Stomach (tissue), 8 donors: ENCODE measurements at regions not wholly inside any gene's neighbourhood (a gene's known extent, or its start where the extent isn't known, plus 50 kb on each side); places are given as distances from the start of the nearest gene placed in this dataset.

Experiments used
- DNase-seq, 2 donors: peaks; one replicate each; pipeline versions ENCODE4 v3.0.0 to v3.0.0-alpha.2; 2013 to 2019
- H3K27ac ChIP-seq, 5 donors: fragments of 200-600 bp in 4 of 5; sonication (generic) in 4 of 5; one replicate each; pipeline ENCODE4 v1.5.1; 2013 to 2019; ENCODE audit warnings: mild to moderate bottlenecking in 1 of 5, moderate library complexity in 1 of 5
- H3K27me3 ChIP-seq, 3 donors: fragments of 200-600 bp; sonication (generic); one replicate each; pipeline ENCODE4 v1.5.1; 2017 to 2019; ENCODE audit warnings: mixed run types in 1 of 3
- H3K36me3 ChIP-seq, 4 donors: fragments of 200-600 bp; sonication (generic); 1 replicate in 3 of 4; 2 replicates in 1 of 4; pipeline ENCODE4 v1.5.1; 2016 to 2019
- H3K4me1 ChIP-seq, 4 donors: fragments of 200-600 bp; sonication (generic); one replicate each; pipeline ENCODE4 v1.5.1; 2016 to 2019
- H3K4me3 ChIP-seq, 4 donors: fragments of 200-600 bp; sonication (generic) in 3 of 4; one replicate each; pipeline ENCODE4 v1.5.1; 2016 to 2019; ENCODE audit warnings: mild to moderate bottlenecking in 1 of 4
- H3K9me3 ChIP-seq, 4 donors: fragments of 200-600 bp; sonication (generic); one replicate each; pipeline ENCODE4 v1.5.1; 2016 to 2019
- EP300 ChIP-seq: sonication (generic); formaldehyde crosslinking; IDR thresholded peaks from one replicate; pipeline ENCODE4 v1.6.1; 2017; ENCODE audit warnings: antibody characterized with exemption
- POLR2A ChIP-seq, 4 donors: fragments of 450-650 bp; IDR thresholded peaks; one replicate each; pipeline ENCODE4 v1.6.1; 2016; ENCODE audit warnings: antibody characterized with exemption in 4 of 4, control low read depth in 2 of 4, mild to moderate bottlenecking in 1 of 4, moderate library complexity in 1 of 4
- POLR2AphosphoS5 ChIP-seq, 3 donors: sonication (generic); formaldehyde crosslinking; IDR thresholded peaks; one replicate each; pipeline ENCODE4 v1.6.1; 2016; ENCODE audit warnings: antibody characterized with exemption in 3 of 3
- WGBS, 5 donors: extraction: QIAGEN DNeasy Blood & Tissue Kit in 3 of 5; methylation state at CpG; one replicate each; pipeline versions ENCODE4 v1.1.5 to v1.1.7; 2013 to 2018; 5-methylcytosine and 5-hydroxymethylcytosine counted together
- intact Hi-C: fragments of 100-400 bp; cut with DNase I; formaldehyde crosslinking; loops from one replicate; pipeline ENCODE4 v1.15.1; 2023; ENCODE audit warnings: low total_unique reads
- TF ChIP-seq, protein P1 (sequence below), 7 experiments: fragments of 450-650 bp in 4 of 7; fragments of 200-600 bp in 3 of 7; sonication (generic) in 3 of 7; IDR thresholded peaks; one replicate each; pipeline ENCODE4 v1.5.1; 2016 to 2019; ENCODE audit warnings: antibody characterized with exemption in 7 of 7, control low read depth in 2 of 7, mild to moderate bottlenecking in 1 of 7
- donor health status: healthy with polysubstance abuse.
- donor health status: Bipolar disorder and iron deficiency.
- donor health status: healthy.

DNA sequence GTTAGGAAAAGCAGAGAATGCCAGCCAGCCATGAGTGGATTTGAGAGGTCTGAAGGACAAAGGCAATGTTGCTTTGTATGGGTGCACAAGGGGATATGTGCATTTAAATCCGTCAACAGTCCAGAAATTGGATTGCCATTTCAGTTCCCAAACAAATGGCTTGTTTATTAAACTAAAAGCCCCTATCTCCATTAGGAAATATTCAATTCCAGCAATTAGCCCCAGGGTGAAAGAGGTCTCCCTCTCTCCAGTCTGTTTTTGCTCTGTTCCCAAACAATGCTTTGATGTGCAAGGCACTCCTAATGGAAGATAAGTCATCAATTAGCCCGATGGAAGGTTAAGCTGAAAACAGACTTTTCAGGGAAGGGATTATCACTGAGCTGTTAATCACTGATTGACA is 101.3 kb downstream of the C9orf152 start:
- Histone ChIP-seq H3K9me3 (no peaks in the 10 kb centered on the region), H3K4me3 (no peak overlapping the region), H3K27me3 (no peaks in the 10 kb centered on the region), H3K36me3 (no peaks in the 10 kb centered on the region), H3K4me1 (peaks cover 8 to 27% (median 21%) of the 10 kb centered on the region in 4 donors), H3K27ac (no peak overlapping the region)
- WGBS, 5 donors, result 56 to 75% (median 71%) methylated on average over 2 of the region's 2 CpGs
- intact Hi-C loops, result no loop called here
- TF ChIP-seq POLR2A (IDR thresholded peaks at IDR 0.05) (no peak), EP300 (no peak), POLR2AphosphoS5 (IDR thresholded peaks at IDR 0.05) (no peak)
- TF ChIP-seq, protein P1, sequence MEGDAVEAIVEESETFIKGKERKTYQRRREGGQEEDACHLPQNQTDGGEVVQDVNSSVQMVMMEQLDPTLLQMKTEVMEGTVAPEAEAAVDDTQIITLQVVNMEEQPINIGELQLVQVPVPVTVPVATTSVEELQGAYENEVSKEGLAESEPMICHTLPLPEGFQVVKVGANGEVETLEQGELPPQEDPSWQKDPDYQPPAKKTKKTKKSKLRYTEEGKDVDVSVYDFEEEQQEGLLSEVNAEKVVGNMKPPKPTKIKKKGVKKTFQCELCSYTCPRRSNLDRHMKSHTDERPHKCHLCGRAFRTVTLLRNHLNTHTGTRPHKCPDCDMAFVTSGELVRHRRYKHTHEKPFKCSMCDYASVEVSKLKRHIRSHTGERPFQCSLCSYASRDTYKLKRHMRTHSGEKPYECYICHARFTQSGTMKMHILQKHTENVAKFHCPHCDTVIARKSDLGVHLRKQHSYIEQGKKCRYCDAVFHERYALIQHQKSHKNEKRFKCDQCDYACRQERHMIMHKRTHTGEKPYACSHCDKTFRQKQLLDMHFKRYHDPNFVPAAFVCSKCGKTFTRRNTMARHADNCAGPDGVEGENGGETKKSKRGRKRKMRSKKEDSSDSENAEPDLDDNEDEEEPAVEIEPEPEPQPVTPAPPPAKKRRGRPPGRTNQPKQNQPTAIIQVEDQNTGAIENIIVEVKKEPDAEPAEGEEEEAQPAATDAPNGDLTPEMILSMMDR (IDR thresholded peaks at IDR 0.05), result no peak
- no peak for DNase-seq

DNA sequence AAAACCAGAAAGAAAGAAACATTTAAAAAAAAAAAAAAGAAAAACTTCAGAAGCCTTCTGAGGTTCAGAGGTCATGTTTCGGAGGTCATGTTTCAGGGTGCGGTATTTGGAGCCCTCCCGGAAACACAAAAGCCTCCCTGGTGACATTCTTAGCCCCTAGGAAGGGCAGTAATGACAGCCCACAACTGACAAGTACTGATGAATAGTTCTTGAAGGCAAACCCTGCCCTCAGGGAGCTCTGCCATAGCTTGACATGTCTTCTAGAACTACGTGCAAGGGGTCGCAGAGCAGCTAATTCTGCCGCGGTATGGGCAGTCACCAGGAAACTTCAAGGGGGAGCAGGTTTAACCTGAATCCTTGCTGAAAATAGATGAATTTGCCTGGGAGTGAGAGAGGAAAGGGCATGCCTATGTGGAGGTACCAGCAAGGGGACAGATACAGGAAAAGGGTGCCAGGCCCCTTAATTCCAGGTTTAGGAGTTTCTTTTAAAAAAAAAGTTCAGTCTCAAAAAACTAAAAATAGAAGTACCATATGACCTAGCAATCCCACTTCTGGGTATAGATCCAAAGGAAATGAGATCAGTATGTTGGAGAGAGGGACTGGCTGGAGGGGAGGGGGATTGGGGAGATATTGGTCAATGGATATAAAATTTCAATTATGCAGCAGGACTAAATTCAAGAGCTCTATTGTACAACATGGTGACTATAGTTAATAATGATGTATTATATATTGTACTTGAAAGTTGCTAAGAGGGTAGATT is 98.4 kb downstream of the C9orf152 start:
- 69 to 79% (median 75%) methylated on average over 7 of the region's 7 CpGs for WGBS, 5 donors
- H3K9me3 ChIP-seq, result no peaks in the 10 kb centered on the region
- intact Hi-C loops, result no loop called here
- H3K27ac ChIP-seq, result peak overlapping the region in 1 of 5 donors; percentile 20
- peaks cover under 1 to 15% (median 13%) of the 10 kb centered on the region in 4 donors for H3K4me1 ChIP-seq
- H3K27me3 ChIP-seq, result no peaks in the 10 kb centered on the region
- H3K4me3 ChIP-seq, result no peak overlapping the region
- no peaks in the 10 kb centered on the region for H3K36me3 ChIP-seq
- TF ChIP-seq POLR2AphosphoS5 (IDR thresholded peaks at IDR 0.05) (no peak), EP300 (no peak), POLR2A (IDR thresholded peaks at IDR 0.05) (no peak)
- TF ChIP-seq, protein P1 (IDR thresholded peaks at IDR 0.05), result no peak
- peak in 1 of 2 donors; percentile 60 for DNase-seq

DNA sequence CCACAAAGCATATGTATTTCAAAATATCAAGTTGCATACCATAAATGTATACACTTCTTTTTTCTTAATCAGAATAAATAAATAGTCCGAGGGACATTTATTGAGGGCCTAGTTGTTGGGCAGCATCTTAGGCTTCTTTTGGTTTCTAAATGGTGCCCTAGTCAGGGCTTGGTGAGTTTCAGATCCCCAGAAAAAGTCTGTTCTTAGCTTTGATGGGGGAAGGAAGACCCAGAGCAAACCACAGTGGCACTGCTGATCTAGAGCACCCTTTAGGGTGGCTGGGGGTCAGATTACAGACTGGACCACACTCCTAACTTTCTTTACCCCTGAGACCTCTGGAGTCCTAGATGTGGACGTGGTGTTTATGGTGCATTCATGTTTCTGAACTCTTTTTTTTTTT is 97.8 kb downstream of the C9orf152 start:
- WGBS, 5 donors, result 65 to 89% (median 85%) methylated on average over 2 of the region's 2 CpGs
- Histone ChIP-seq H3K4me1 (peaks cover 0 to 15% (median 12%) of the 10 kb centered on the region in 4 donors), H3K27ac (no peak overlapping the region), H3K27me3 (no peaks in the 10 kb centered on the region), H3K36me3 (no peaks in the 10 kb centered on the region), H3K9me3 (no peaks in the 10 kb centered on the region), H3K4me3 (no peak overlapping the region)
- TF ChIP-seq POLR2AphosphoS5 (IDR thresholded peaks at IDR 0.05), result no peak
- TF ChIP-seq POLR2A (IDR thresholded peaks at IDR 0.05), result no peak
- no peak for TF ChIP-seq EP300
- TF ChIP-seq, protein P1 (IDR thresholded peaks at IDR 0.05), result no peak
- DNase-seq, result no peak
- intact Hi-C loops, result no loop called here

DNA sequence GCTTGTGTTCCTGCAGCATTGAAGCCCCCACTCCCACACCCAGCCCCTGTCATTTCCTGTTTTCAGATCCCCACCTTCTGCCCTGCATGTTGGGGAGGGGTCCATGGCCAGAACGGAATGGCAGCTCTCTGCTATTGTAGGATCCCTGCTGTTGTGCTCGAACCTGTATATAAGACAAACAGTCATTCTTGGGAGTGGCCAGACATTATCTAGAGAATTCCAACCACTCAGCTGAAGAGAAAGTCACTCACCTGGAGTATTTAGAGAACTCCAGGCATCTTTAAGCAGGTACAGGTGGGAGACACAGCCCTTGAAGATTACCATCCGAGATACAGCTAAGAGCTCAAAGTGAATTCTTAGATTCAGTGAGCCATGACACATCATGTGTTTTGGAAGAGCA is 96.1 kb downstream of the C9orf152 start:
- Histone ChIP-seq H3K36me3 (no peaks in the 10 kb centered on the region), H3K4me3 (no peak overlapping the region), H3K9me3 (no peaks in the 10 kb centered on the region), H3K27me3 (no peaks in the 10 kb centered on the region), H3K27ac (no peak overlapping the region), H3K4me1 (peaks cover 0 to 22% (median 18%) of the 10 kb centered on the region in 4 donors)
- TF ChIP-seq POLR2AphosphoS5 (IDR thresholded peaks at IDR 0.05), result no peak
- TF ChIP-seq POLR2A (IDR thresholded peaks at IDR 0.05), result no peak
- TF ChIP-seq EP300, result no peak
- TF ChIP-seq, protein P1 (IDR thresholded peaks at IDR 0.05), result no peak
- WGBS, 5 donors, result 31 to 68% (median 48%) methylated on average over 3 of the region's 3 CpGs
- DNase-seq, result no peak
- intact Hi-C loops, result no loop called here
